Lung (tissue), 11 donors: ENCODE measurements at regions not wholly inside any gene's neighbourhood (a gene's known extent, or its start where the extent isn't known, plus 50 kb on each side); places are given as distances from the start of the nearest gene placed in this dataset.

ENCODE experiments used
- ATAC-seq: fragments of 200-7000 bp; cut with Tn5 transposase; one replicate; pipeline ENCODE4 v1.9.1; 2020; ENCODE audit warnings: moderate number of reproducible peaks; ENCODE audit not compliant: insufficient read depth, low FRiP score
- DNase-seq, 3 donors: peaks; one replicate each; pipeline ENCODE4 v3.0.0-alpha.2; 2013 to 2017
- H3K27ac ChIP-seq, 2 donors: one replicate each; pipeline ENCODE4 v1.5.1; 2013; ENCODE audit warnings: mild to moderate bottlenecking in 2 of 2, moderate library complexity in 2 of 2, control low read depth in 1 of 2, inconsistent platforms in 1 of 2, low read depth in 1 of 2, low read length in 1 of 2
- H3K27me3 ChIP-seq, 3 donors: one replicate each; pipeline ENCODE4 v1.5.1; 2013; ENCODE audit warnings: low read length in 2 of 3; ENCODE audit not compliant: control insufficient read depth in 3 of 3, insufficient read depth in 3 of 3
- H3K36me3 ChIP-seq, 4 donors: one replicate each; pipeline ENCODE4 v1.5.1; 2013; ENCODE audit warnings: low read length in 4 of 4, mild to moderate bottlenecking in 1 of 4, moderate library complexity in 1 of 4; ENCODE audit not compliant: control insufficient read depth in 4 of 4, insufficient read depth in 4 of 4
- H3K4me1 ChIP-seq, 5 donors: one replicate each; pipeline ENCODE4 v1.5.1; 2013; ENCODE audit warnings: low read length in 5 of 5, mild to moderate bottlenecking in 2 of 5, moderate library complexity in 1 of 5; ENCODE audit not compliant: control insufficient read depth in 5 of 5, insufficient read depth in 5 of 5
- H3K4me3 ChIP-seq: one replicate; pipeline ENCODE4 v1.5.1; 2013; ENCODE audit warnings: mild to moderate bottlenecking, control low read depth, moderate library complexity
- H3K9ac ChIP-seq, 2 donors: one replicate each; pipeline ENCODE4 v1.5.1; 2013; ENCODE audit warnings: low read length in 2 of 2, control low read depth in 1 of 2; ENCODE audit not compliant: insufficient read depth in 1 of 2
- H3K9me3 ChIP-seq, 4 donors: one replicate each; pipeline ENCODE4 v1.5.1; 2013; ENCODE audit warnings: low read length in 3 of 4, mild to moderate bottlenecking in 1 of 4, moderate library complexity in 1 of 4; ENCODE audit not compliant: control insufficient read depth in 4 of 4, insufficient read depth in 3 of 4
- WGBS, 2 donors: extraction: QIAGEN DNeasy Blood & Tissue Kit; methylation state at CpG; one replicate each; pipeline ENCODE4 v1.1.7; 2013; 5-methylcytosine and 5-hydroxymethylcytosine counted together
- TF ChIP-seq, protein P1 (sequence below): IDR thresholded peaks from 2 replicates; pipeline ENCODE4 v1.5.1; 2012; ENCODE audit warnings: mild to moderate bottlenecking; ENCODE audit errors: control extremely low read depth, extremely low read depth
- donor health status: control.
- donor health status: control.
- donor health status: Bipolar disorder and iron deficiency.
- donor health status: healthy.
- donor health status: DM: yes; HTN: yes; CAD: no.

DNA sequence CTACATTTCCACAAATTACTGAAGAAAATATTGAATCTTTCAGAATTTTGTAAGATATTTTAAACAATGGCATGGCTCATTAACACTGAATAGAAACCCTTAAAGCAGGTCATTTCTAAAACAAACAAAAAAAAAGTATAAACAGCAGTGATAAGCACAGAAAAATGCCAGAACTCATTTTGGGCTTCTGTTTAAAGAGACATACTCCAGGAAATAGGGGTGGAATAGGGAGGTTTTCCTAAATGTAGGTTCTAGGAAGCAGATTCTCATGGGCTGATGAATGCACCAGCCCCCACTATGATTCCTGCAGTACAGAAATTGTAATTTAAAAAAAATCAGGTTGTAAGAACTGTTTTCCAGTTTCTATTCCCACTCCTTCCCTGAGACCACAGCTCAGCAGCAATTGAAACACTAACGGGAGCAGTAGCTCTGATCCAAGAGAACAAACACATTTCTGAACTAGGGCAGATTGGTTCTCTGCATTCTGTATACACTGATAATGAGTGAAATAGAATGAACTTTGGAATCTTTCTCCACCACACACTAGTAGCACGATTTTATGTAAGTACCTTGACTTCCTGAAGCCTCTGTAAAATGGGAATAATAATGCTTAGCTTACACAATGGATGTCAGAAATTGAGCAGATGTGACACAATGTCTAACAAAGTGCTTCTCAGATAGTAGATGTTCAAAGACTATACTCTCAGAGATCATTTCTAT lies 115.6 kb upstream of the TMTC1 start:
- Histone ChIP-seq H3K36me3 (no peaks in the 10 kb centered on the region), H3K9me3 (peaks cover 0 to 2% (median 0%) of the 10 kb centered on the region in 4 donors), H3K4me1 (no peaks in the 10 kb centered on the region), H3K4me3 (no peak overlapping the region), H3K9ac (no peak overlapping the region), H3K27me3 (no peaks in the 10 kb centered on the region), H3K27ac (no peak overlapping the region)
- 68 to 78% methylated on average over 2 of the region's 2 CpGs for WGBS, 2 donors
- ATAC-seq: no peak
- TF ChIP-seq, protein P1, sequence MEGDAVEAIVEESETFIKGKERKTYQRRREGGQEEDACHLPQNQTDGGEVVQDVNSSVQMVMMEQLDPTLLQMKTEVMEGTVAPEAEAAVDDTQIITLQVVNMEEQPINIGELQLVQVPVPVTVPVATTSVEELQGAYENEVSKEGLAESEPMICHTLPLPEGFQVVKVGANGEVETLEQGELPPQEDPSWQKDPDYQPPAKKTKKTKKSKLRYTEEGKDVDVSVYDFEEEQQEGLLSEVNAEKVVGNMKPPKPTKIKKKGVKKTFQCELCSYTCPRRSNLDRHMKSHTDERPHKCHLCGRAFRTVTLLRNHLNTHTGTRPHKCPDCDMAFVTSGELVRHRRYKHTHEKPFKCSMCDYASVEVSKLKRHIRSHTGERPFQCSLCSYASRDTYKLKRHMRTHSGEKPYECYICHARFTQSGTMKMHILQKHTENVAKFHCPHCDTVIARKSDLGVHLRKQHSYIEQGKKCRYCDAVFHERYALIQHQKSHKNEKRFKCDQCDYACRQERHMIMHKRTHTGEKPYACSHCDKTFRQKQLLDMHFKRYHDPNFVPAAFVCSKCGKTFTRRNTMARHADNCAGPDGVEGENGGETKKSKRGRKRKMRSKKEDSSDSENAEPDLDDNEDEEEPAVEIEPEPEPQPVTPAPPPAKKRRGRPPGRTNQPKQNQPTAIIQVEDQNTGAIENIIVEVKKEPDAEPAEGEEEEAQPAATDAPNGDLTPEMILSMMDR: no peak
- no peak for DNase-seq

DNA sequence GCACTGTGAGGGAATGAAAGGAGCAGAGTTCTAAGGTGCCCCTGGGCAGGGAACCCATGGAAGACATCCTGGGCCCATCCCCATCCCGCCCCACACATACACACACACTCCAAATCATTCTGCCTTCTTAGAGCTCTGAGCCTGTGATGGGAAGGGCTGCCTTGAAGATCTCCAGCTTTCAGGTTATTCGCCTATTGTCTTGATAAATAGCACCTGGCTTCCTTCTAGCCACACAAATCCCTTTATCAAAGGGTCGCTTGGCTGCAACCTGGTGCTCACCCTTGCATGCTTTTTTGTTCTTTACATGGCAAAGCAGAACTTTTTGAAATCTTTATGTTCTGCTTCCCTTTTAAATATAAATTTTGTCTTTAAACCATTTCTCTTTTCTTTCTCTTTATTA lies 112.2 kb upstream of the TMTC1 start:
- Histone ChIP-seq H3K4me1 (no peaks in the 10 kb centered on the region), H3K27me3 (no peaks in the 10 kb centered on the region), H3K36me3 (no peaks in the 10 kb centered on the region), H3K9me3 (peaks cover 0 to 2% (median 0%) of the 10 kb centered on the region in 4 donors), H3K27ac (no peak overlapping the region), H3K9ac (no peak overlapping the region), H3K4me3 (no peak overlapping the region)
- TF ChIP-seq, protein P1: no peak
- WGBS, 2 donors: 58 to 74% methylated on average over 3 of the region's 3 CpGs
- no peak for ATAC-seq
- DNase-seq: no peak

DNA sequence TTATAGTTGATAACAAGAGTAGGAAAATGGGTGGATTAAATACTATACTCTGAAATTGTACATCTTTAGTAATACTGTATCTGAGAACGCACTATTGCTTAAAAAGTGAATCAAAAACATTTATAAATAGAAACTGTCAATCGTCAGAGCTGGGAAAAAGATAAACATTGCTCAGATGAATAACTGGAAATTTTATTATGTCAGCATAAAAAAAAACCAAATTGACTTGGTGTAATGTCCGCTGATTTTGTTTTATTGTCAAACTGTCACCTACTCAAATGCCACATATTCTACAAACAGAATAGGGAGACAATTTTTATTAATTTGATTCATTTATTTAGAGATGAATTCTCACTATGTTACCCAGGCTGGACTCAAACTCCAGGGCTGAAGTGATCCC lies 109.3 kb upstream of the TMTC1 start:
- Histone ChIP-seq H3K9me3 (peaks cover 0 to 5% (median 0%) of the 10 kb centered on the region in 4 donors), H3K4me1 (no peaks in the 10 kb centered on the region), H3K9ac (no peak overlapping the region), H3K36me3 (no peaks in the 10 kb centered on the region), H3K27ac (no peak overlapping the region), H3K4me3 (no peak overlapping the region), H3K27me3 (no peaks in the 10 kb centered on the region)
- no peak for ATAC-seq
- DNase-seq: no peak
- WGBS, 2 donors: 79 to 87% methylated on average over 3 of the region's 3 CpGs
- TF ChIP-seq, protein P1: no peak

DNA sequence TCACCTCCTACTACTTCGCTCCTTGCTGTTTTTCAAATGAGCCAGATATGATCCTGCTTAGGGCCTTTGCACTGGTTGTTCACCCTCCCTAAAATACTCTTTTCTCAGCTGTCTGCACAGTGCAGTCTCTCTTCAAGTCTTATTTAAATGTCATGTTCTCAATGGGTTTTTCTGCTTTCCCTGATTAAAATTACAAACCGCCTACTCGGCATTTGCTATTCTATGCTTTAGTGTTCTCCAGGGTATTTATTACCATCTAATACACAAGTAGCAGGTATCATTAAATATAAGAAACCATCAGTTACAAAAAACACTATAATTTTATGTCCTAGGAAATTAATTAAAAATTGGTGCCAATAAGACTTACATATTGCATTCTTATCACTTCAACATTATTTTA lies 108.0 kb upstream of the TMTC1 start:
- H3K4me3 ChIP-seq: no peak overlapping the region
- no peaks in the 10 kb centered on the region for H3K4me1 ChIP-seq
- no peak overlapping the region for H3K9ac ChIP-seq
- TF ChIP-seq, protein P1: no peak
- peaks cover 0 to 5% (median 0%) of the 10 kb centered on the region in 4 donors for H3K9me3 ChIP-seq
- H3K27ac ChIP-seq: no peak overlapping the region
- H3K36me3 ChIP-seq: no peaks in the 10 kb centered on the region
- no peaks in the 10 kb centered on the region for H3K27me3 ChIP-seq
- ATAC-seq (no peak), DNase-seq (no peak)
- WGBS, 2 donors: 31 to 65% methylated on average over 3 of the region's 3 CpGs
